B cell (primary cell): ENCODE measurements at regions not wholly inside any gene's neighbourhood (a gene's known extent, or its start where the extent isn't known, plus 50 kb on each side); places are given as distances from the start of the nearest gene placed in this dataset.

Experiments
- ATAC-seq: fragments of 200-7000 bp; cut with Tn5 transposase; one replicate; pipeline ENCODE4 v1.10.0; 2021; ENCODE audit warnings: low read depth, mild to moderate bottlenecking, moderate number of reproducible peaks, moderate library complexity
- CTCF ChIA-PET: fragments of 350-600 bp; sonication (Branson Sonifier 250); formaldehyde crosslinking; loops from one replicate; lab custom pipeline; 2021; ENCODE audit warnings: antibody characterized with exemption, inconsistent platforms; lab: Charles Lee
- POLR2A ChIA-PET: fragments of 350-600 bp; sonication (Branson Sonifier 250); formaldehyde crosslinking; loops from one replicate; lab custom pipeline; 2021; ENCODE audit warnings: antibody characterized with exemption; lab: Charles Lee
- DNase-seq: peaks from one replicate; pipeline ENCODE4 v3.0.0; 2013
- H2AFZ ChIP-seq: 2 replicates; pipeline ENCODE4 v1.6.1; 2012; ENCODE audit warnings: mild to moderate bottlenecking, low read depth, low read length; ENCODE audit not compliant: insufficient read depth, poor library complexity, severe bottlenecking
- H3K27ac ChIP-seq, 2 donors: 1 replicate in 1 of 2; 2 replicates in 1 of 2; pipeline ENCODE4 v1.5.1; 2012 to 2013; ENCODE audit warnings: low read length in 2 of 2, mild to moderate bottlenecking in 2 of 2, moderate library complexity in 1 of 2
- H3K27me3 ChIP-seq, 4 experiments: fragments of 200-600 bp in 1 of 4; sonication (generic) in 1 of 4; replicated peaks in 1 of 4; 1 replicate in 2 of 4; 2 replicates in 2 of 4; pipeline versions ENCODE4 v1.6.1 to v1.7.0; 2013 to 2016; ENCODE audit warnings: low read length in 3 of 4, mild to moderate bottlenecking in 2 of 4, mixed read lengths in 1 of 4, moderate library complexity in 1 of 4; ENCODE audit not compliant: insufficient read depth in 4 of 4, control insufficient read depth in 3 of 4; ENCODE audit errors: control extremely low read depth in 1 of 4
- H3K36me3 ChIP-seq, 2 experiments: replicated peaks in 1 of 2; 1 replicate in 1 of 2; 2 replicates in 1 of 2; pipeline versions ENCODE4 v1.6.1 to v1.7.1; 2013; ENCODE audit warnings: low read length in 1 of 2; ENCODE audit not compliant: insufficient read depth in 2 of 2, control insufficient read depth in 1 of 2; ENCODE audit errors: control extremely low read depth in 1 of 2, extremely low read depth in 1 of 2
- H3K4me1 ChIP-seq, 2 donors: fragments of 200-600 bp in 1 of 2; sonication (generic) in 1 of 2; 1 replicate in 1 of 2; 2 replicates in 1 of 2; pipeline versions ENCODE4 v1.5.1 to v1.6.1; 2013 to 2017; ENCODE audit warnings: low read length in 2 of 2; ENCODE audit not compliant: control insufficient read depth in 2 of 2, insufficient read depth in 2 of 2
- H3K4me2 ChIP-seq: replicated peaks from 2 replicates; pipeline ENCODE3; 2012; ENCODE audit warnings: mild to moderate bottlenecking, low read depth, low read length; ENCODE audit not compliant: poor library complexity, severe bottlenecking
- H3K4me3 ChIP-seq, 5 experiments: fragments of 200-600 bp in 1 of 5; sonication (generic) in 1 of 5; 1 replicate in 3 of 5; 2 replicates in 2 of 5; pipeline versions ENCODE4 v1.5.1 to v1.7.0; 2011 to 2016; ENCODE audit warnings: low read length in 4 of 5, mild to moderate bottlenecking in 4 of 5, low read depth in 2 of 5, control low read depth in 1 of 5, moderate library complexity in 1 of 5; ENCODE audit not compliant: insufficient read depth in 1 of 5; ENCODE audit errors: control extremely low read depth in 1 of 5, extremely low read depth in 1 of 5
- H3K79me2 ChIP-seq: fragments of 200-600 bp; sonication (generic); one replicate; pipeline ENCODE4 v1.6.0; 2016; ENCODE audit warnings: low read length; ENCODE audit not compliant: control insufficient read depth, insufficient read depth
- H3K9ac ChIP-seq: fragments of 200-600 bp; sonication (generic); 2 replicates; pipeline ENCODE4 v1.6.1; 2017; ENCODE audit warnings: mild to moderate bottlenecking, low read length, moderate library complexity
- H3K9me3 ChIP-seq, 3 donors: one replicate each; pipeline versions ENCODE4 v1.6.1 to v1.7.1; 2013; ENCODE audit warnings: low read length in 2 of 3; ENCODE audit not compliant: control insufficient read depth in 2 of 3, insufficient read depth in 1 of 3; ENCODE audit errors: control extremely low read depth in 1 of 3
- H4K20me1 ChIP-seq: 2 replicates; pipeline ENCODE4 v1.6.0; 2012; ENCODE audit warnings: mild to moderate bottlenecking, low read length; ENCODE audit not compliant: insufficient read depth, control insufficient read depth, poor library complexity, severe bottlenecking
- H3K27ac Mint-ChIP-seq: one replicate; pipeline ENCODE4 v1.8.0; 2021; ENCODE audit warnings: mixed read lengths
- H3K27me3 Mint-ChIP-seq: one replicate; pipeline ENCODE4 v1.8.0; 2021; ENCODE audit warnings: mixed read lengths
- H3K4me1 Mint-ChIP-seq: one replicate; pipeline ENCODE4 v1.8.0; 2021; ENCODE audit warnings: mixed read lengths
- H3K4me3 Mint-ChIP-seq: one replicate; pipeline ENCODE4 v1.8.0; 2021; ENCODE audit warnings: mixed read lengths
- H3K9me3 Mint-ChIP-seq: one replicate; pipeline ENCODE4 v1.8.0; 2022; ENCODE audit warnings: mixed read lengths; ENCODE audit not compliant: insufficient read depth
- EZH2 ChIP-seq: IDR thresholded peaks from 2 replicates; pipeline ENCODE4 v1.6.1; 2012; ENCODE audit warnings: borderline replicate concordance, low read depth, mild to moderate bottlenecking, moderate library complexity, low read length; ENCODE audit not compliant: insufficient read depth, poor library complexity, severe bottlenecking
- WGBS: methylation state at CpG from one replicate; pipeline ENCODE4 v1.1.5; 2013; ENCODE audit warnings: missing lambda C conversion rate; ENCODE audit not compliant: insufficient coverage; 5-methylcytosine and 5-hydroxymethylcytosine counted together
- intact Hi-C: fragments of 100-400 bp; cut with micrococcal nuclease; formaldehyde crosslinking; loops from one replicate; pipeline ENCODE4 v1.10.0; 2022
- TF ChIP-seq, protein P1 (sequence below): fragments of 200-600 bp; IDR thresholded peaks from one replicate; pipeline ENCODE4 v1.8.0; 2022; ENCODE audit warnings: antibody characterized with exemption, mild to moderate bottlenecking

GRCh38 chr4:179596621-179597020, 2154.4 kb upstream of the AGA start:
- ChIA-PET CTCF (no interaction called here), POLR2A (no interaction called here)
- Mint-ChIP-seq H3K4me3 (no peak overlapping the region), H3K4me1 (no peaks in the 10 kb centered on the region), H3K9me3 (no peaks in the 10 kb centered on the region), H3K27ac (no peak overlapping the region), H3K27me3 (no peaks in the 10 kb centered on the region)
- H3K9me3 ChIP-seq: no peaks in the 10 kb centered on the region
- H3K27ac ChIP-seq: no peak overlapping the region
- DNase-seq: no peak
- no peak overlapping the region for H3K4me2 ChIP-seq
- H3K79me2 ChIP-seq: no peaks in the 10 kb centered on the region
- ATAC-seq: no peak
- H3K4me1 ChIP-seq: no peaks in the 10 kb centered on the region
- 80% methylated on average over 1 of the region's 2 CpGs for WGBS
- intact Hi-C loops: no loop called here
- no peak overlapping the region for H3K4me3 ChIP-seq
- TF ChIP-seq, protein P1, sequence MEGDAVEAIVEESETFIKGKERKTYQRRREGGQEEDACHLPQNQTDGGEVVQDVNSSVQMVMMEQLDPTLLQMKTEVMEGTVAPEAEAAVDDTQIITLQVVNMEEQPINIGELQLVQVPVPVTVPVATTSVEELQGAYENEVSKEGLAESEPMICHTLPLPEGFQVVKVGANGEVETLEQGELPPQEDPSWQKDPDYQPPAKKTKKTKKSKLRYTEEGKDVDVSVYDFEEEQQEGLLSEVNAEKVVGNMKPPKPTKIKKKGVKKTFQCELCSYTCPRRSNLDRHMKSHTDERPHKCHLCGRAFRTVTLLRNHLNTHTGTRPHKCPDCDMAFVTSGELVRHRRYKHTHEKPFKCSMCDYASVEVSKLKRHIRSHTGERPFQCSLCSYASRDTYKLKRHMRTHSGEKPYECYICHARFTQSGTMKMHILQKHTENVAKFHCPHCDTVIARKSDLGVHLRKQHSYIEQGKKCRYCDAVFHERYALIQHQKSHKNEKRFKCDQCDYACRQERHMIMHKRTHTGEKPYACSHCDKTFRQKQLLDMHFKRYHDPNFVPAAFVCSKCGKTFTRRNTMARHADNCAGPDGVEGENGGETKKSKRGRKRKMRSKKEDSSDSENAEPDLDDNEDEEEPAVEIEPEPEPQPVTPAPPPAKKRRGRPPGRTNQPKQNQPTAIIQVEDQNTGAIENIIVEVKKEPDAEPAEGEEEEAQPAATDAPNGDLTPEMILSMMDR: no peak
- no peak for TF ChIP-seq EZH2
- no peak overlapping the region for H2AFZ ChIP-seq
- H4K20me1 ChIP-seq: no peaks in the 10 kb centered on the region
- no peak overlapping the region for H3K9ac ChIP-seq
- no peaks in the 10 kb centered on the region for H3K27me3 ChIP-seq
- H3K36me3 ChIP-seq: no peaks in the 10 kb centered on the region

DNA sequence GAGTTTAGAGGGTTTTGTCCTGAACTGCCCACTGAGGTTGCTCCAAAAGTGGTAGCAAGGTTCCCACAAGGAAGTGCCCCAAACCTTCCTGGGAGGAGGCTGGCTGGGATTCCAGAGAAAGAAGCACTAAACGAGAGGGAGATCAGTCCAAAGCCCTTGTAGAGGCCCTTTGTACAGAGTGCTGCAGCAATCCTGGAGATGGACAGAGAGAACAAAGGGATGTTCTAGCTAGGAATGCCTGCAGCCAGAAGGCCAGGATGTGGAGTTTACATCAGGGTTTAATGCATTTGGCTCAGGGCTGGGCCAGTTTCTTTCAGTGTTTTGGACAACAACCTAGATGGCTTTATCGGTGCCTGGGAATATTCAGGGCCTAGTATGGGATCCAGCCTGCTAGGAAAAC, 2155.1 kb upstream of the AGA start:
- no peak for DNase-seq
- Histone ChIP-seq H3K27ac (no peak overlapping the region), H3K4me1 (no peaks in the 10 kb centered on the region), H3K36me3 (no peaks in the 10 kb centered on the region), H4K20me1 (no peaks in the 10 kb centered on the region), H3K79me2 (no peaks in the 10 kb centered on the region), H3K4me2 (no peak overlapping the region), H3K9ac (no peak overlapping the region), H3K27me3 (no peaks in the 10 kb centered on the region), H2AFZ (no peak overlapping the region), H3K4me3 (no peak overlapping the region), H3K9me3 (no peaks in the 10 kb centered on the region)
- 88% methylated on average over 2 of the region's 2 CpGs for WGBS
- Mint-ChIP-seq H3K4me1 (no peaks in the 10 kb centered on the region), H3K27me3 (no peaks in the 10 kb centered on the region), H3K9me3 (no peaks in the 10 kb centered on the region), H3K4me3 (no peak overlapping the region), H3K27ac (no peak overlapping the region)
- intact Hi-C loops: no loop called here
- TF ChIP-seq, protein P1: no peak
- no peak for TF ChIP-seq EZH2
- no peak for ATAC-seq
- ChIA-PET CTCF (no interaction called here), POLR2A (no interaction called here)
